ENCODE measurements at regions not wholly inside any gene's neighbourhood (a gene's known extent, or its start where the extent isn't known, plus 50 kb on each side); places are given as distances from the start of the nearest gene placed in this dataset.

- TF ChIP-seq CTCF (conservative IDR thresholded peaks at IDR 0.05), result no peak
- H3K27ac ChIP-seq, result peak overlapping the region; percentile 66
Measured at GRCh38 chr9:87285183-87285850, 212.3 kb upstream of the DAPK1 start.

GRCh38 chr9:87286506-87286905 lies 211.2 kb upstream of the DAPK1 start:
- TF ChIP-seq CTCF (conservative IDR thresholded peaks at IDR 0.05), result no peak
- no peak overlapping the region; the same call in 1 of the 2 replicates for H3K27ac ChIP-seq

- TF ChIP-seq CTCF (conservative IDR thresholded peaks at IDR 0.05), result 0 out of 2 replicates have a peak, but pooled peaks have one; percentile 32
Measured at GRCh38 chr9:87290241-87291052, 207.2 kb upstream of the DAPK1 start.

GRCh38 chr9:87292449-87293191 lies 205.0 kb upstream of the DAPK1 start:
- TF ChIP-seq CTCF (conservative IDR thresholded peaks at IDR 0.05), result no peak
- no peak overlapping the region for H3K27ac ChIP-seq

More at GRCh38 chr9:87290241-87291052, 207.2 kb upstream of the DAPK1 start:
- H3K27ac ChIP-seq, result no peak overlapping the region

GRCh38 chr9:87294126-87294525 lies 203.5 kb upstream of the DAPK1 start:
- no peak for TF ChIP-seq CTCF (conservative IDR thresholded peaks at IDR 0.05)
- H3K27ac ChIP-seq, result no peak overlapping the region

- H3K27ac ChIP-seq, result no peak overlapping the region
- no peak for TF ChIP-seq CTCF (conservative IDR thresholded peaks at IDR 0.05)
Measured at GRCh38 chr9:87300915-87301314, 196.8 kb upstream of the DAPK1 start.

GRCh38 chr9:87301371-87301770 lies 196.3 kb upstream of the DAPK1 start:
- TF ChIP-seq CTCF (conservative IDR thresholded peaks at IDR 0.05), result no peak
- no peak overlapping the region for H3K27ac ChIP-seq

Data from VCaP (cell line).